HG02973 (cell line): ENCODE measurements at regions not wholly inside any gene's neighbourhood (a gene's known extent, or its start where the extent isn't known, plus 50 kb on each side); places are given as distances from the start of the nearest gene placed in this dataset.

ENCODE experiments used
- ATAC-seq: cut with Tn5 transposase; IDR thresholded peaks from one replicate; pipeline ENCODE4 v1.9.1; 2021; ENCODE audit warnings: moderate library complexity; ENCODE audit not compliant: unreplicated experiment

GRCh38 chr10:16348891-16349290, 87.9 kb upstream of the PTER start:
- ATAC-seq = no peak

DNA sequence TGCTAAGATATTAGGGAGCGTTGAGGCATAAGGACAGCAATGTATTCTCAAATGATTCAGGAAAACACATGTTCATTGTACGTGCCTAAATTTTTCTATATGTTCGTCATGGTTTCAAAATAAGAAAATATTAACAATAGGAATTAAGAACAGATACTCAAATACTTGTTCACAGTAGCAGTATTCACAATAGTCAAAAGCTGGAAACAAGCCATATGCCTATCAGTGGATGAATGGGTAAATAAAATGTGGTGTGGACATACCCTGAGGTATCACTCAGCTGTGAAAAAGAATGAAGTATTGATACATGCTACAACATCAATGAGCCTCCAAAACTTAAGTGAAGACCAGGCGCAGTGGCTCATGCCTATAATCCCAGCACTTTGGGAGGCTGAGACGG, 84.7 kb upstream of the PTER start:
- no peak for ATAC-seq

DNA sequence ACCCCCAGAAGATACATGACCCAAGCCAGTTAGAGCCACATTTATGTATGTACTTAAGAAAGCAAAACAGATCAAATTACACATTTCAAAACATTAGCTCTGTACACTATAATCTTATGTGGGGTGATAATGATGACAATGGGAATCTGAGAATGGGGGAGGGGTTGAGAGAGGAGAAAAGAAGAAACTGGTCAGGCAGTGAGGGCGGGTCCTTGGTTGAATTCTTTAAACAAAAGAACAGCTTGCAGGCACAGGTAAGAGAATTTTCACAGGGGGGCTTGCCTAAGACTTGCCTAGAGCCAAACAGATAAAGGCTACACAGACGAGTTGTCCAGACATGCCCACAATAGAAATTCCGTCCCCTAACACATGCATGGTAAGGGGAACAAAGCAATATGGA, 76.8 kb upstream of the PTER start:
- ATAC-seq = no peak

DNA sequence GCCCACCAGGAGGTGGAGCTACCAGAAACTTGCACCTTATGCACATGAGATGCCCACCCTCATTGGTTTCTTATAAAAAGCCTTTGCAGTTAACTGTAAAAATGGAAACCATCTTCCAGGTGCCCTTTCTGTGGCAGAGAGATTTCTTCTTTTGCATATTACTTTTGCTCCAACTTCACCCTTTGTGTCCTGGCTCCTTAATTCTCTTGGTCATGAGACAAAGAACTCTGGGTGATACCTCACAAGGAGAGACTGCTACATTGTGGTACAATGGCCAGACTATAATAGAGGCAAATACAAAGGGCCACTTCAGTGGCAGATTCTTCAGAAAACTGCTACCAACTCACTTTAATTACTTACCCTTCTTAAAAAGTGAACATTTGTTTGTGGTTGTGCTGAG, 76.4 kb upstream of the PTER start:
- no peak for ATAC-seq

GRCh38 chr10:16361086-16361485, 75.7 kb upstream of the PTER start:
- ATAC-seq = no peak

GRCh38 chr10:16363741-16364140, 73.1 kb upstream of the PTER start:
- ATAC-seq = no peak

DNA sequence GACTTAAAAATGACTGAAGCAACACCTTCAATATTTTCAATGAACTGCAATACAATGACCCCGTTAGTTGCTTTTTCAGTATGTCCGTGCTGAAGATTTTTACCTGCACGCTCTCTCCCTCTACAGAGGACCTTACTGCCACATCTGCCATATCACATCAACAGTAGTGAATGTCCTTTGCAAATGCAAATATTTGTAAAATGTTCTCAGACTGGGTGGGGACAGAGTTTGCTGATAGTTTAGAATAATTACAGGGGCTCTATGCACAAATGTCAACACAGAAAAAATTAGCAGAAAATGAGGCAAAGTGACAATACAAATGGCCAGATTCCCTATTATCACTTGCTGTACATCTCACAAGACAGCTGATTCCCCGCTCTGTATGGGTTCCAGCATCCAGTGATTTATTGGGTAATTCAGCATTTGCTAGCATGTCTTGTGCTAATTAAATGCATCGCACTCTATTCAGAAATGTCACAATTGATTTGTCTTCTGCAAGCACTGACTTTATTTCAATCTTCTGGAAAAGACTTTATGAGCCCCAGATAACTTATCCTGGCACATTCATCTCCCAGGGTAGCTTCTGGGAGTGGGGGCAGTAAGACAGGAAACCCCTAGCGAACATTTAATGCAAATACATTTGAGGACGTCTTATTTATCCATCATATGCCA, 69.1 kb upstream of the PTER start:
- no peak for ATAC-seq

GRCh38 chr10:16381083-16381482, 55.7 kb upstream of the PTER start:
- ATAC-seq = peak; percentile 94

DNA sequence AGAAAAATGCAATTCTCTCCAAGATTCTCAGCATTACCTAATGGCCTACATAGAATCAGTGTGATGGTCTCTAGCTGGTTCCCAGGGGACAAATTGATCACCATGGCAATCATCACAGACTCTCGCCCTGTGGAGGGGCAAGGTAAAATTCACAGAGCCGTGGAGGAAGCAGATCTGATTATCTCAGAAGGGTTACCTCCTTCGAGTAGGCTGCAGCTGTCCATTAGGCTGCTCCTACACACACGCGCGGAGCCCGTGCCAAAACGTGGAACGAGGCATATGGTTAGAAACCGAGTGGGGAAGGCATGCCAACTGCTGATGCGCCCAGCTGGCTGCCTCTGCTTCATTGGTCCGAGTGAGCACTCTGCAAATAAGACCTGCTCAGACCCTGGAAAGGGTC, 52.8 kb upstream of the PTER start:
- ATAC-seq = no peak

GRCh38 chr10:16386855-16387254, 50.0 kb upstream of the PTER start:
- ATAC-seq = no peak
